K562 (cell line): ENCODE measurements at regions not wholly inside any gene's neighbourhood (a gene's known extent, or its start where the extent isn't known, plus 50 kb on each side); places are given as distances from the start of the nearest gene placed in this dataset.

Experiments used
- ATAC-seq: fragments of 200-7000 bp; cut with Tn5 transposase; 3 replicates; pipeline ENCODE4 v1.9.1; 2020; ENCODE audit warnings: moderate library complexity
- BruUV-seq: library from RNA; stranded (reverse); fragments of 400-500 nt; replicated peaks from 2 replicates; lab custom pipeline; 2021; lab: Mats Ljungman, UMichigan
- CTCF ChIA-PET: fragments of 300-600 bp; formaldehyde crosslinking; extraction: SDS; loops from one replicate; lab custom pipeline; 2021; ENCODE audit warnings: low intra/inter-chr PET ratio; lab: Yijun Ruan, JAX
- POLR2A ChIA-PET: fragments of 300-600, 350-650 bp; sonication (Branson Sonifier 250); formaldehyde crosslinking; extraction: SDS; loops from one replicate; lab custom pipeline; 2021; ENCODE audit warnings: antibody characterized with exemption, inconsistent platforms; lab: Yijun Ruan, JAX
- DNase-seq, 4 experiments: peaks; one replicate each; pipeline versions ENCODE4 v3.0.0 to v3.0.0-alpha.2; 2011 to 2018; ENCODE audit warnings: low spot score in 3 of 4, mixed read lengths in 3 of 4; ENCODE audit errors: extremely low read depth in 1 of 4
- FAIRE-seq: peaks from 2 replicates; lab custom pipeline; 2011; peaks lifted over from hg19 to GRCh38; lab: Jason Lieb, UNC
- H2AFZ ChIP-seq: 2 replicates; pipeline ENCODE4 v1.6.0; 2011; ENCODE audit warnings: low read depth, low read length, control low read depth, inconsistent platforms
- H3K27ac ChIP-seq: fragments of 200-600 bp; 3 replicates; pipeline ENCODE4 v1.8.0; 2011; ENCODE audit warnings: low read depth, mild to moderate bottlenecking, control low read depth, inconsistent platforms, low read length, moderate library complexity, mixed read lengths; ENCODE audit errors: extremely low read depth
- H3K27me3 ChIP-seq, 2 experiments: fragments of 300-600 bp in 1 of 2; 2 replicates in 1 of 2; 3 replicates in 1 of 2; pipeline versions ENCODE4 v1.6.0 to v1.8.0; 2011; ENCODE audit warnings: inconsistent platforms in 2 of 2, low read length in 2 of 2, mild to moderate bottlenecking in 1 of 2, mixed read lengths in 1 of 2, moderate library complexity in 1 of 2; ENCODE audit not compliant: control insufficient read depth in 2 of 2, insufficient read depth in 2 of 2
- H3K36me3 ChIP-seq: fragments of 300-600 bp; 3 replicates; pipeline ENCODE4 v1.8.0; 2011; ENCODE audit warnings: mild to moderate bottlenecking, low read length, inconsistent platforms; ENCODE audit not compliant: control insufficient read depth, insufficient read depth
- H3K4me1 ChIP-seq, 2 experiments: fragments of 200-600 bp in 1 of 2; replicated peaks in 1 of 2; 2 replicates in 1 of 2; 3 replicates in 1 of 2; pipeline versions ENCODE4 v1.5.1 to v1.8.0; 2011; ENCODE audit warnings: inconsistent platforms in 2 of 2, low read length in 2 of 2, mild to moderate bottlenecking in 1 of 2, mixed read lengths in 1 of 2, moderate library complexity in 1 of 2; ENCODE audit not compliant: control insufficient read depth in 2 of 2, insufficient read depth in 2 of 2
- H3K4me2 ChIP-seq: 2 replicates; pipeline ENCODE4 v1.6.1; 2011; ENCODE audit warnings: low read length, control low read depth, inconsistent platforms, mixed read lengths; ENCODE audit not compliant: insufficient read depth
- H3K4me3 ChIP-seq: fragments of 200-600 bp; sonication (generic), shearing (Covaris generic); 2 replicates; pipeline ENCODE4 v1.5.1; 2016; ENCODE audit warnings: control low read depth, inconsistent platforms
- H3K79me2 ChIP-seq: fragments of 200-600 bp; 3 replicates; pipeline ENCODE4 v1.8.0; 2011; ENCODE audit warnings: low read length, inconsistent platforms; ENCODE audit not compliant: control insufficient read depth, insufficient read depth
- H3K9ac ChIP-seq, 2 experiments: 2 replicates each; pipeline versions ENCODE4 v1.6.0 to v1.6.1; 2011; ENCODE audit warnings: low read depth in 2 of 2, low read length in 2 of 2, control low read depth in 1 of 2, inconsistent platforms in 1 of 2, mild to moderate bottlenecking in 1 of 2, mixed read lengths in 1 of 2; ENCODE audit not compliant: insufficient read depth in 1 of 2
- H3K9me1 ChIP-seq: one replicate; pipeline ENCODE4 v1.6.0; 2011; ENCODE audit warnings: inconsistent platforms, mild to moderate bottlenecking, low read length, moderate library complexity; ENCODE audit not compliant: control insufficient read depth, insufficient read depth
- H3K9me3 ChIP-seq: replicated peaks from 2 replicates; pipeline ENCODE4 v1.5.1; 2011; ENCODE audit warnings: low read depth, low read length, inconsistent platforms; ENCODE audit not compliant: control insufficient read depth, insufficient read depth
- H4K20me1 ChIP-seq: replicated peaks from 2 replicates; pipeline ENCODE4 v1.6.1; 2011; ENCODE audit warnings: low read length, inconsistent platforms, mixed read lengths; ENCODE audit not compliant: control insufficient read depth, insufficient read depth
- ATF6 ChIP-seq: sonication (generic); formaldehyde crosslinking; IDR thresholded peaks from 2 replicates; pipeline ENCODE4 v1.4.0; 2020; ENCODE audit warnings: mild to moderate bottlenecking, missing genetic modification reagents
- CBX1 ChIP-seq: sonication (generic); IDR thresholded peaks from 2 replicates; pipeline ENCODE4 v1.6.1; 2016; ENCODE audit warnings: antibody characterized with exemption, low read depth, mild to moderate bottlenecking
- CHD4 ChIP-seq: fragments of 200-600 bp; sonication (generic); IDR thresholded peaks from 3 replicates; pipeline ENCODE4 v1.6.1; 2012; ENCODE audit warnings: low read depth, mild to moderate bottlenecking, mixed read lengths, low read length, inconsistent platforms; ENCODE audit not compliant: insufficient read depth, insufficient replicate concordance, poor library complexity, severe bottlenecking
- FOSL1 ChIP-seq: fragments of 200-800 bp; sonication (Bioruptor generic); conservative IDR thresholded peaks from 2 replicates; pipeline ENCODE4 v1.6.1; 2016; ENCODE audit warnings: missing genetic modification characterization, missing compliant biosample characterization
- GTF2E2 ChIP-seq: fragments of 200-800 bp; sonication (Bioruptor generic); IDR thresholded peaks from 2 replicates; pipeline ENCODE4 v1.6.1; 2016; ENCODE audit warnings: missing genetic modification characterization, missing compliant biosample characterization
- HLTF ChIP-seq: fragments of 450-650 bp; IDR thresholded peaks from 2 replicates; pipeline ENCODE4 v1.6.1; 2016
- SMAD2 ChIP-seq: fragments of 150-350 bp; IDR thresholded peaks from 2 replicates; pipeline ENCODE4 v1.6.1; 2014; ENCODE audit warnings: low read depth, mild to moderate bottlenecking, low read length
- ZBTB1 ChIP-seq: sonication (generic); formaldehyde crosslinking; IDR thresholded peaks from 2 replicates; pipeline ENCODE4 v1.8.1; 2023; ENCODE audit warnings: missing genetic modification reagents, low read depth, mild to moderate bottlenecking, borderline replicate concordance
- ZNF57 ChIP-seq: fragments of 450-650 bp; formaldehyde crosslinking; IDR thresholded peaks from 2 replicates; pipeline ENCODE4 v1.4.0; 2020; ENCODE audit warnings: mild to moderate bottlenecking, moderate library complexity
- ZNF644 ChIP-seq: fragments of 200-800 bp; sonication (Bioruptor generic); IDR thresholded peaks from 2 replicates; pipeline ENCODE4 v1.6.1; 2016; ENCODE audit warnings: low read depth, missing genetic modification characterization, missing compliant biosample characterization
- WGBS: fragments of 100-300 bp; shearing (Covaris generic); methylation state at CpG from one replicate; pipeline ENCODE4 v1.1.6; 2016; ENCODE audit warnings: low coverage, mixed read lengths; ENCODE audit not compliant: insufficient coverage; ENCODE audit errors: missing lambda C conversion rate; 5-methylcytosine and 5-hydroxymethylcytosine counted together
- in situ Hi-C: fragments of 300-500 bp; cut with MboI; formaldehyde crosslinking; loops from 4 replicates; pipeline ENCODE4 v1.15.0; 2018; ENCODE audit warnings: inconsistent platforms, mixed read lengths
- intact Hi-C: fragments of 100-400 bp; cut with micrococcal nuclease; formaldehyde crosslinking; loops from 2 replicates; pipeline ENCODE4 v1.14.2; 2022
- TF ChIP-seq, protein P1 (sequence below), 2 experiments: fragments of 450-650 bp; formaldehyde crosslinking in 1 of 2; IDR thresholded peaks; 2 replicates each; pipeline versions ENCODE4 v1.4.0 to v1.6.1; 2014 to 2020; ENCODE audit warnings: mild to moderate bottlenecking in 2 of 2, borderline replicate concordance in 1 of 2, low read depth in 1 of 2

GRCh38 chr15:56821721-56822425, 88.6 kb upstream of the ZNF280D start:
- Histone ChIP-seq H4K20me1 (no peaks in the 10 kb centered on the region), H3K27me3 (no peaks in the 10 kb centered on the region; a peak in 1 of 5 replicates), H3K9me3 (no peaks in the 10 kb centered on the region), H3K79me2 (no peaks in the 10 kb centered on the region), H3K9ac (no peak overlapping the region), H3K4me3 (no peak overlapping the region), H3K27ac (no peak overlapping the region), H3K4me2 (no peak overlapping the region), H3K4me1 (no peaks in the 10 kb centered on the region; a peak in 1 of 5 replicates), H3K9me1 (no peaks in the 10 kb centered on the region), H2AFZ (no peak overlapping the region), H3K36me3 (no peaks in the 10 kb centered on the region)
- no TSS peak for BruUV-seq
- 2% methylated on average over 3 of the region's 3 CpGs for WGBS
- ATAC-seq (peak; percentile 97), FAIRE-seq (peak; percentile 88), DNase-seq (peak; percentile 35 to 71 (median 55))
- CTCF ChIA-PET, result interaction anchor here (0.7 to 1.4 kb wide), 5 partner anchors 47 to 484 kb away, joined by 3 to 6 read pairs (median 4); no protein-coding TSS in a partner anchor
- intact Hi-C loops (loop anchor here (1.0 to 10.0 kb wide), 8 partner anchors 47 to 703 kb away; partner anchors contain the start of gene TCF12), in situ Hi-C loops (loop anchor here (25.0 kb wide), 1 partner anchor 335 kb away; no protein-coding TSS in a partner anchor)
- POLR2A ChIA-PET, result interaction anchor here (0.6 to 1.0 kb wide), 2 partner anchors 16 to 49 kb away, joined by 3 to 4 read pairs; no protein-coding TSS in a partner anchor
- TF ChIP-seq ZNF644 (tag) (no peak), CHD4 (no peak), SMAD2 (no peak), HLTF (no peak), FOSL1 (tag) (no peak), ZBTB1 (no peak), CBX1 (no peak), GTF2E2 (no peak), ZNF57 (CRISPR knock-in tag) (no peak), ATF6 (CRISPR knock-in tag) (no peak)
- TF ChIP-seq, protein P1, sequence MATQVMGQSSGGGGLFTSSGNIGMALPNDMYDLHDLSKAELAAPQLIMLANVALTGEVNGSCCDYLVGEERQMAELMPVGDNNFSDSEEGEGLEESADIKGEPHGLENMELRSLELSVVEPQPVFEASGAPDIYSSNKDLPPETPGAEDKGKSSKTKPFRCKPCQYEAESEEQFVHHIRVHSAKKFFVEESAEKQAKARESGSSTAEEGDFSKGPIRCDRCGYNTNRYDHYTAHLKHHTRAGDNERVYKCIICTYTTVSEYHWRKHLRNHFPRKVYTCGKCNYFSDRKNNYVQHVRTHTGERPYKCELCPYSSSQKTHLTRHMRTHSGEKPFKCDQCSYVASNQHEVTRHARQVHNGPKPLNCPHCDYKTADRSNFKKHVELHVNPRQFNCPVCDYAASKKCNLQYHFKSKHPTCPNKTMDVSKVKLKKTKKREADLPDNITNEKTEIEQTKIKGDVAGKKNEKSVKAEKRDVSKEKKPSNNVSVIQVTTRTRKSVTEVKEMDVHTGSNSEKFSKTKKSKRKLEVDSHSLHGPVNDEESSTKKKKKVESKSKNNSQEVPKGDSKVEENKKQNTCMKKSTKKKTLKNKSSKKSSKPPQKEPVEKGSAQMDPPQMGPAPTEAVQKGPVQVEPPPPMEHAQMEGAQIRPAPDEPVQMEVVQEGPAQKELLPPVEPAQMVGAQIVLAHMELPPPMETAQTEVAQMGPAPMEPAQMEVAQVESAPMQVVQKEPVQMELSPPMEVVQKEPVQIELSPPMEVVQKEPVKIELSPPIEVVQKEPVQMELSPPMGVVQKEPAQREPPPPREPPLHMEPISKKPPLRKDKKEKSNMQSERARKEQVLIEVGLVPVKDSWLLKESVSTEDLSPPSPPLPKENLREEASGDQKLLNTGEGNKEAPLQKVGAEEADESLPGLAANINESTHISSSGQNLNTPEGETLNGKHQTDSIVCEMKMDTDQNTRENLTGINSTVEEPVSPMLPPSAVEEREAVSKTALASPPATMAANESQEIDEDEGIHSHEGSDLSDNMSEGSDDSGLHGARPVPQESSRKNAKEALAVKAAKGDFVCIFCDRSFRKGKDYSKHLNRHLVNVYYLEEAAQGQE (IDR thresholded peaks at IDR 0.05; ENCODE audit: borderline replicate concordance), result peak; percentile 73
- TF ChIP-seq, protein P1 (CRISPR knock-in tag; IDR thresholded peaks at IDR 0.05; ENCODE audit: low read depth), result no peak
